Ishikawa (cell line): ENCODE measurements at regions not wholly inside any gene's neighbourhood (a gene's known extent, or its start where the extent isn't known, plus 50 kb on each side); places are given as distances from the start of the nearest gene placed in this dataset.
A peak's percentile ranks its signal among the peaks of the same experiment; 100 is the strongest.

Experiments
- CEBPB ChIP-seq: IDR thresholded peaks from 2 replicates; pipeline ENCODE4 v1.6.1; 2012
- CREB1 ChIP-seq: IDR thresholded peaks from 2 replicates; pipeline ENCODE4 v1.6.1; 2012; ENCODE audit warnings: low read depth
- EGR1 ChIP-seq: IDR thresholded peaks from 2 replicates; pipeline ENCODE4 v1.6.1; 2012
- EP300 ChIP-seq: IDR thresholded peaks from 2 replicates; pipeline ENCODE4 v1.6.1; 2012; ENCODE audit warnings: borderline replicate concordance
- FOXM1 ChIP-seq: IDR thresholded peaks from 2 replicates; pipeline ENCODE4 v1.6.1; 2012; ENCODE audit warnings: low read depth, borderline replicate concordance
- NFIC ChIP-seq: IDR thresholded peaks from 2 replicates; pipeline ENCODE4 v1.6.1; 2012
- RAD21 ChIP-seq: IDR thresholded peaks from 2 replicates; pipeline ENCODE4 v1.6.1; 2012; ENCODE audit warnings: low read depth
- TAF1 ChIP-seq: IDR thresholded peaks from 2 replicates; pipeline ENCODE4 v1.6.1; 2012; ENCODE audit warnings: low read depth, mild to moderate bottlenecking
- TCF12 ChIP-seq: IDR thresholded peaks from 2 replicates; pipeline ENCODE4 v1.6.1; 2012; ENCODE audit warnings: low read depth
- TEAD4 ChIP-seq: IDR thresholded peaks from 2 replicates; pipeline ENCODE4 v1.6.1; 2012
- YY1 ChIP-seq: IDR thresholded peaks from 2 replicates; pipeline ENCODE4 v1.6.1; 2012; ENCODE audit warnings: low read depth
- ZBTB7A ChIP-seq: IDR thresholded peaks from 2 replicates; pipeline ENCODE4 v1.6.1; 2012; ENCODE audit warnings: low read depth
- TF ChIP-seq, protein P1 (sequence below): IDR thresholded peaks from 2 replicates; pipeline ENCODE4 v1.6.1; 2012
- TF ChIP-seq, protein P2 (sequence below): IDR thresholded peaks from 2 replicates; pipeline ENCODE4 v1.6.1; 2012
- TF ChIP-seq, protein P3 (sequence below): IDR thresholded peaks from 2 replicates; pipeline ENCODE4 v1.6.1; 2012; ENCODE audit warnings: low read depth, mild to moderate bottlenecking

DNA sequence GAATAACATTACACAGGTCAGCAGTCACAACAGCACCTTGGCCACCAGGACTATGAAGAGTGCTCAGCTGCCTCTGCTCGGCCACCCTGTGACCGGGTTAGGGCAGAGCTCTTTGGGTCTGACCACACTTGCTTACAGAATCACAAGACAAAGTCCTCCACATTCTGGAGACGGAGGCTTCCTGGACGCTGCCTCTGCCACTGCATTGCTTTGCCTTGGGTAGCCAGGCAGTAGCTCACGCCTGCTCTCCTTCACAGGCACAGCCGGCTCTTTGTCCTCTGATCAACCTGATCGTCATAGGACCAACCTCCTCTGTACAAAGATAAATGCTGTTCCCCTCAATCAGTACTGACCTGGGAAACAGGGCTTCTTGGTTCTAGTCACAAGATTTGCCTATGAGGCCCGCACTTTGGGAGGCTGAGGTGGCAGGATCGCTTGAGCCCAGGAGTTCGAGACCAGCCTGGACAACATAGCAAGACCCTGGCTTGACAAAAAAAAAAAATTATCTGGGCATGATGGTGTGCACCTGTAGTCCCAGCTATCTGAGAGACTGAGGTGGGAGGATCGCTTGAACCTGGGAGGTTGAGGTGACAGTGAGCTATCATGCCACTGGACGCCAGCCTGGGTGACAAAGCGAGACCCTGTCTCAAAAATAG, 128.4 kb upstream of the IER5L start:
- TF ChIP-seq TEAD4: no peak
- TF ChIP-seq TCF12: no peak
- no peak for TF ChIP-seq EGR1
- TF ChIP-seq, protein P1, sequence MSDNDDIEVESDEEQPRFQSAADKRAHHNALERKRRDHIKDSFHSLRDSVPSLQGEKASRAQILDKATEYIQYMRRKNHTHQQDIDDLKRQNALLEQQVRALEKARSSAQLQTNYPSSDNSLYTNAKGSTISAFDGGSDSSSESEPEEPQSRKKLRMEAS: no peak
- no peak for TF ChIP-seq YY1
- no peak for TF ChIP-seq TAF1
- TF ChIP-seq, protein P2, sequence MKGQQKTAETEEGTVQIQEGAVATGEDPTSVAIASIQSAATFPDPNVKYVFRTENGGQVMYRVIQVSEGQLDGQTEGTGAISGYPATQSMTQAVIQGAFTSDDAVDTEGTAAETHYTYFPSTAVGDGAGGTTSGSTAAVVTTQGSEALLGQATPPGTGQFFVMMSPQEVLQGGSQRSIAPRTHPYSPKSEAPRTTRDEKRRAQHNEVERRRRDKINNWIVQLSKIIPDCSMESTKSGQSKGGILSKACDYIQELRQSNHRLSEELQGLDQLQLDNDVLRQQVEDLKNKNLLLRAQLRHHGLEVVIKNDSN: no peak
- TF ChIP-seq EP300: no peak
- TF ChIP-seq ZBTB7A: no peak
- no peak for TF ChIP-seq CEBPB
- TF ChIP-seq FOXM1: no peak
- TF ChIP-seq, protein P3, sequence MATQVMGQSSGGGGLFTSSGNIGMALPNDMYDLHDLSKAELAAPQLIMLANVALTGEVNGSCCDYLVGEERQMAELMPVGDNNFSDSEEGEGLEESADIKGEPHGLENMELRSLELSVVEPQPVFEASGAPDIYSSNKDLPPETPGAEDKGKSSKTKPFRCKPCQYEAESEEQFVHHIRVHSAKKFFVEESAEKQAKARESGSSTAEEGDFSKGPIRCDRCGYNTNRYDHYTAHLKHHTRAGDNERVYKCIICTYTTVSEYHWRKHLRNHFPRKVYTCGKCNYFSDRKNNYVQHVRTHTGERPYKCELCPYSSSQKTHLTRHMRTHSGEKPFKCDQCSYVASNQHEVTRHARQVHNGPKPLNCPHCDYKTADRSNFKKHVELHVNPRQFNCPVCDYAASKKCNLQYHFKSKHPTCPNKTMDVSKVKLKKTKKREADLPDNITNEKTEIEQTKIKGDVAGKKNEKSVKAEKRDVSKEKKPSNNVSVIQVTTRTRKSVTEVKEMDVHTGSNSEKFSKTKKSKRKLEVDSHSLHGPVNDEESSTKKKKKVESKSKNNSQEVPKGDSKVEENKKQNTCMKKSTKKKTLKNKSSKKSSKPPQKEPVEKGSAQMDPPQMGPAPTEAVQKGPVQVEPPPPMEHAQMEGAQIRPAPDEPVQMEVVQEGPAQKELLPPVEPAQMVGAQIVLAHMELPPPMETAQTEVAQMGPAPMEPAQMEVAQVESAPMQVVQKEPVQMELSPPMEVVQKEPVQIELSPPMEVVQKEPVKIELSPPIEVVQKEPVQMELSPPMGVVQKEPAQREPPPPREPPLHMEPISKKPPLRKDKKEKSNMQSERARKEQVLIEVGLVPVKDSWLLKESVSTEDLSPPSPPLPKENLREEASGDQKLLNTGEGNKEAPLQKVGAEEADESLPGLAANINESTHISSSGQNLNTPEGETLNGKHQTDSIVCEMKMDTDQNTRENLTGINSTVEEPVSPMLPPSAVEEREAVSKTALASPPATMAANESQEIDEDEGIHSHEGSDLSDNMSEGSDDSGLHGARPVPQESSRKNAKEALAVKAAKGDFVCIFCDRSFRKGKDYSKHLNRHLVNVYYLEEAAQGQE: no peak

DNA sequence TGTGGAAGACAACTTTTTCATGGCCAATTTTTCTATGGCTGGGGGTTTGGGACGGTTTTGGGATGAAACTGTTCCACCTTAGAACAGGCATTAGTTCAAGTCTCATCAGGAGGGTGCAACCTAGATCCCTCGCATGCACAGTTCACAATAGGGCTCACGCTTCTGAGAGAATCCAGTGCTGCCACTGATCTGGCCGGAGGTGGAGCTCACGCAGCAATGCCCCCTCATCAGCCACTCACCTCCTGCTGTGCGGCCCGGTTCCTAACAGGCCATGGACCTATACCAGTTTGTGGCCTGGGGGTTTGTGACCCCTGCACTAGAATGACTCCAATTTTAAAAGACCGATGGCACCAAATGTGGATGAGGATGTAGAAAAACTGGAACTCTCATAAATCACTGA, 127.2 kb upstream of the IER5L start:
- TF ChIP-seq, protein P3: no peak
- no peak for TF ChIP-seq YY1
- TF ChIP-seq NFIC: no peak
- no peak for TF ChIP-seq ZBTB7A

DNA sequence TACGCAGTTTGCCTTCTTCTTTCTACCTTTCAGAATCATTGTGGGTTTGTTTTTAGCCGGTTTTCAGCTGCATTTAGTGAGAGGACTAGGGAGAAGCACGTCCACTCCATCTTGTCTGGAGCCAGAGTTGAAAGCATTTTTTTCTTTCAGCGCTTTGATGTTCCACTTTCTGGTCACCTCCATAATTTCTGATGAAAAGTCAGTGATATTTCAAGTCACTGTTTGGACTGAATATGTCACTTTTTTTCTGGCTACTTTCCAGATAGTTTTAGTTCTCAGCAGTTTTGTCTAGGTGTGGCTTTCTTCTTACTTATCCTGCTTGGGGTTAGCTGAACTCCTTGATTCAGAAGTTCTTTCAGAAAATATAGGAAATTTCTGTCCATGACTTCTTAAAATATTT, 123.9 kb upstream of the IER5L start:
- TF ChIP-seq FOXM1: no peak

DNA sequence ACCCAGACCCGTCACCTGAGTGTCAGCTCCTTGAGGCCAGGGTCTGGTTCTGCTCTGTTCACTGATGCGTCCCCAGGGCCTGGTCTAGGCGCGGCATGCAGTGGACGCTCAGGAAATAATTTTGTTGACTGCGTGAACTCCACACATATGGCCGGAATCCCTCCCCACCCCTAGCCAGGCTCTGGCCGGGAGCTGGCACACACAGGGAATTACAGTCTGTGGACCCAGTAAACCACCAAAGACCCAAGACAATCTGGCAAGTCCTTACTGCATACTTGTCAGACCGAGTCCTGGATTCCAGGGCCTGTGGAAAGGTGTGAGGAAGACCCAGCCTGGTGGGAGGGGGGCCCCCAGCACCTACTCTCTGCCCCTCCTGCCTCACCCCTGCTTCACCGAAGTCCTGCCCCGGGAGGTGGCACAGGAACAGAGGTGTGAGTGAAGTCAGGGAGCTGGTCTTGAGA, 113.0 kb upstream of the IER5L start:
- TF ChIP-seq ZBTB7A (no peak), EP300 (no peak), TEAD4 (peak; percentile 0; the same call in 1 of the 2 replicates)

DNA sequence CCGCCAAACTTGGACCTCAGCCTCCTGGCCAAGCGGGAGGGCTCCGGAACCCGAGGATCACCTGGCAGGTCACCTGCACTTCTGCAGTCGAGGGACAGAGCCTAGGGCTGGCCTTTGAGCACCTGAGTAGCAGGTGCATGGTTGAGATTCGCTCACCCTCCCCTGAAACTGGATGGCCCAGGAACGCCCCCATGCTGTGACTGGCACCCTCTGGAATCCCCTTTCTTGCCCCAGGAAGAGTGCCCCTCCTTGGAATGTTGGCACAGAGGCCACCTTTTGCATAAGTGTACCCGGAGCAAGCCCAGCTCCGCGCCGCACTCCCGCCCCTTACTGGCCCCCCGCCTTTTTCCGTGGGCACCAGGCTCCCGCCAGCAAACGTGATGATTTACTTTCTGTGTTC, 112.5 kb upstream of the IER5L start:
- TF ChIP-seq EP300 (no peak), RAD21 (no peak), EGR1 (no peak), CEBPB (no peak), TAF1 (no peak), CREB1 (no peak), NFIC (0 out of 2 replicates have a peak, but pooled peaks have one; percentile 7), FOXM1 (no peak), ZBTB7A (no peak), TCF12 (peak; percentile 40; the same call in 1 of the 2 replicates), YY1 (no peak), TEAD4 (peak; percentile 38)
- TF ChIP-seq, protein P1: 0 out of 2 replicates have a peak, but pooled peaks have one; percentile 13
- TF ChIP-seq, protein P2: no peak
- TF ChIP-seq, protein P3: no peak
